ENCODE measurements at regions not wholly inside any gene's neighbourhood (a gene's known extent, or its start where the extent isn't known, plus 50 kb on each side); places are given as distances from the start of the nearest gene placed in this dataset.

GRCh38 chr3:159273608-159274007 lies 471.8 kb downstream of the MFSD1 start:
- DNase-seq (ENCODE audit: low read depth), result peak; percentile 55
- TF ChIP-seq CTCF (conservative IDR thresholded peaks at IDR 0.05; ENCODE audit: control insufficient read depth, insufficient read depth, low read depth, low read length), result no peak
- H3K4me3 ChIP-seq (ENCODE audit: control insufficient read depth, low read depth, low read length), result no peak overlapping the region

- H3K4me3 ChIP-seq (ENCODE audit: control insufficient read depth, low read depth, low read length), result no peak overlapping the region
- no peak for TF ChIP-seq CTCF (conservative IDR thresholded peaks at IDR 0.05; ENCODE audit: control insufficient read depth, insufficient read depth, low read depth, low read length)
- no peak for DNase-seq (ENCODE audit: low read depth)
Measured at GRCh38 chr3:159275741-159276140, 473.9 kb downstream of the MFSD1 start.

- no peak overlapping the region for H3K4me3 ChIP-seq (ENCODE audit: control insufficient read depth, low read depth, low read length)
- DNase-seq (ENCODE audit: low read depth), result no peak
- TF ChIP-seq CTCF (conservative IDR thresholded peaks at IDR 0.05; ENCODE audit: control insufficient read depth, insufficient read depth, low read depth, low read length), result no peak
Measured at GRCh38 chr3:159277814-159278213, 476.0 kb downstream of the MFSD1 start.

DNA sequence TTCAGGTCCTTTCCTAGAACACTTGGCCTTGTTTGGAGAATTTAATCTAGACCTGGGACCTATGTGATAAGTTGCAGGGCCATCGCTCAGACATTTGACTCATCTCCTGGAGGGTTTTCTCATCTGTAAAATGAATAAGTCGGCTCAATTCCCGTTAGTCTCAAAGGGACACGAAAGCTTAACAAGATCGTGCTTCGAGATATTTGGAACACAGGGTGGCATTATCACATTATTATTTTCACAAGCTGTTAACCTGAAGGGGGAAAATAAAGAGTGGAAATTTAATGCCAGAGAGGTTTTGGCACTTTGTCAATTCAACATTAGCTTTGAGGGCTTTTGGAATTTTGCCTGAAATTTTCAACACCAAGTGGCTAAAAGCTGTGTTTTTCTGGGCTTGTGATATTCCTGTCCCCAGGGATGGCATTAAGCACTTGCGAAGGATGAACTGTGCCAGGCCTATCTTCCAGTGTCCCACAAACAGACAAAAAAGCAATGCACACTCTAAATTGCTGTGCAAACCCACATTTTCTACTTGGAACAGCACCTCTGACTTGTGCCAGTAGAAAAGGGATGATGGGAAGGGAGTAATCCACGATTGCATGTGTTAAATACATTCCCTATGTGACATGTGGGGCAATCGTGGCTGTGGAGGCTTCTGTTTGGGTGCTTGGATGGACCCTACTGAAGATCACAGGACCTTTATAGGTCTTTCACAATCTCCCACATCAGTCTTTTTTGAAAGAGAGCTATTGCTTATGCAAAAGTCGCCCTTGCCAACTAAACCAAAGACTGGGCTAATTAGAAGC lies 478.7 kb downstream of the MFSD1 start:
- TF ChIP-seq CTCF (conservative IDR thresholded peaks at IDR 0.05; ENCODE audit: control insufficient read depth, insufficient read depth, low read depth, low read length), result no peak
- H3K4me3 ChIP-seq (ENCODE audit: control insufficient read depth, low read depth, low read length), result no peak overlapping the region
- DNase-seq (ENCODE audit: low read depth), result no peak

- TF ChIP-seq CTCF (conservative IDR thresholded peaks at IDR 0.05; ENCODE audit: control insufficient read depth, insufficient read depth, low read depth, low read length), result no peak
- no peak overlapping the region for H3K4me3 ChIP-seq (ENCODE audit: control insufficient read depth, low read depth, low read length)
- DNase-seq (ENCODE audit: low read depth), result no peak
Measured at GRCh38 chr3:159293493-159293892, 491.6 kb downstream of the MFSD1 start.

DNA sequence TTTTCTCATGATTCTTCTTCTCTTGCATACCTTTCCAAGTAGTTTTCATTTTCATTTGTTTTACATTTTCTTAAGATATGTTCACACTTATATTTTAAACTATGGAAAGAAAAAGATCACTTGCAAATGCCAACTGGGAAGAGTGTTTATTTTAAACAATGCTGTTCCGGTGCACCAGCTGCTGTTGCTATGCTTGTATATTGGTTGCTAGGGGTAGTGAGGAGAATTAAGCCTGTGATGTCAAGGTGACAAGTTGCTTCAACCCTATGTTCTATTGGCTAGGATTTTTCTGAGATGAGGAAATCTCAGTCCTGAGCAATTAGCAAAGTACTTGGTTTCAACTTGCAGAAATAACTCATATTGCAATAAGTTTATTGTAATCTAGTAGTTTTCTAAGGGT lies 500.1 kb downstream of the MFSD1 start:
- no peak for TF ChIP-seq CTCF (conservative IDR thresholded peaks at IDR 0.05; ENCODE audit: control insufficient read depth, insufficient read depth, low read depth, low read length)
- no peak for DNase-seq (ENCODE audit: low read depth)
- H3K4me3 ChIP-seq (ENCODE audit: control insufficient read depth, low read depth, low read length), result no peak overlapping the region

Data from fibroblast of mammary gland (primary cell).